HEK293T (cell line): ENCODE measurements at regions not wholly inside any gene's neighbourhood (a gene's known extent, or its start where the extent isn't known, plus 50 kb on each side); places are given as distances from the start of the nearest gene placed in this dataset.

Source experiments
- FOXK2 ChIP-seq: fragments of 450-650 bp; IDR thresholded peaks from 2 replicates; pipeline ENCODE4 v1.6.1; 2016; ENCODE audit warnings: mild to moderate bottlenecking
- TF ChIP-seq, protein P1 (sequence below): fragments of 450-650 bp; IDR thresholded peaks from 2 replicates; pipeline ENCODE4 v1.6.1; 2016

DNA sequence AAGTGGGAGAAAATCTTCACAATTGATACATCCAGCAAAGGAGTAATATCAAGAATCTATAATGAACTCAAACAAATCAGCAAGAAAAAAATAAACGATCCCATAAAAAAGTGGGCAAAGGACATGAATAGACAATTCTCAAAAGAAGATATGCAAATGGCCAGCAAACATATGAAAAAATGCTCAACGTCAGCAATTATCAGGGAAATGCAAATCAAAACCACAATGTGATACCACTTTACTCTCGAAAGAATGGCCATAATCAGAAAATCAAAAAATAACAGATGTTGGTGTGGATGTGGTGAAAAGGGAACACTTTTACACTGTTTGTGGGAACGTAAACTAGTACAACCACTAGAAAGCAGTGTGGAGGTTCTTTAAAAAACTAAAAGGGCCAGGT, 114.3 kb upstream of the CCSER1 start:
- TF ChIP-seq, protein P1, sequence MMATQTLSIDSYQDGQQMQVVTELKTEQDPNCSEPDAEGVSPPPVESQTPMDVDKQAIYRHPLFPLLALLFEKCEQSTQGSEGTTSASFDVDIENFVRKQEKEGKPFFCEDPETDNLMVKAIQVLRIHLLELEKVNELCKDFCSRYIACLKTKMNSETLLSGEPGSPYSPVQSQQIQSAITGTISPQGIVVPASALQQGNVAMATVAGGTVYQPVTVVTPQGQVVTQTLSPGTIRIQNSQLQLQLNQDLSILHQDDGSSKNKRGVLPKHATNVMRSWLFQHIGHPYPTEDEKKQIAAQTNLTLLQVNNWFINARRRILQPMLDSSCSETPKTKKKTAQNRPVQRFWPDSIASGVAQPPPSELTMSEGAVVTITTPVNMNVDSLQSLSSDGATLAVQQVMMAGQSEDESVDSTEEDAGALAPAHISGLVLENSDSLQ: no peak
- no peak for TF ChIP-seq FOXK2
